Mammary epithelial cell (primary cell): ENCODE measurements at regions not wholly inside any gene's neighbourhood (a gene's known extent, or its start where the extent isn't known, plus 50 kb on each side); places are given as distances from the start of the nearest gene placed in this dataset.

Source experiments
- CTCF ChIP-seq, 2 donors: IDR thresholded peaks in 1 of 2; conservative IDR thresholded peaks in 1 of 2; 2 replicates each; pipeline ENCODE4 v1.5.1; 2011 to 2012; ENCODE audit warnings: inconsistent platforms in 2 of 2, low read length in 2 of 2, mild to moderate bottlenecking in 2 of 2, control low read depth in 1 of 2, low read depth in 1 of 2; ENCODE audit not compliant: insufficient read depth in 1 of 2; ENCODE audit errors: extremely low read depth in 1 of 2
- EZH2 ChIP-seq: IDR thresholded peaks from 2 replicates; pipeline ENCODE4 v1.6.1; 2012; ENCODE audit warnings: low read length, inconsistent platforms, borderline replicate concordance

GRCh38 chr2:211302676-211303075, 746.3 kb downstream of the CPS1 start:
- no peak for TF ChIP-seq CTCF (conservative IDR thresholded peaks at IDR 0.05 in 1 of 2, IDR thresholded peaks at IDR 0.05 in 1 of 2; ENCODE audit: extremely low read depth in 1 of 2, insufficient read depth in 1 of 2, low read depth in 1 of 2, low read length in 2 of 2)
- no peak for TF ChIP-seq EZH2
